Fibroblast of lung (primary cell): ENCODE measurements at regions not wholly inside any gene's neighbourhood (a gene's known extent, or its start where the extent isn't known, plus 50 kb on each side); places are given as distances from the start of the nearest gene placed in this dataset.

ENCODE experiments used
- DNase-seq, 2 donors: peaks; one replicate each; pipeline versions ENCODE4 v3.0.0 to v3.0.0-alpha.2; 2010; ENCODE audit warnings: low read depth in 2 of 2
- H2AFZ ChIP-seq: 2 replicates; pipeline ENCODE4 v1.5.1; 2012; ENCODE audit warnings: low read length, control low read depth, inconsistent platforms
- H3K27ac ChIP-seq: 2 replicates; pipeline ENCODE4 v1.5.1; 2011; ENCODE audit warnings: low read length, control low read depth; ENCODE audit not compliant: insufficient read depth
- H3K27me3 ChIP-seq: 2 replicates; pipeline ENCODE4 v1.5.1; 2011; ENCODE audit warnings: mild to moderate bottlenecking, low read length; ENCODE audit not compliant: control insufficient read depth, insufficient read depth
- H3K36me3 ChIP-seq: 2 replicates; pipeline ENCODE4 v1.5.1; 2011; ENCODE audit warnings: low read length; ENCODE audit not compliant: control insufficient read depth, insufficient read depth
- H3K4me1 ChIP-seq: 2 replicates; pipeline ENCODE4 v1.5.1; 2011; ENCODE audit warnings: low read length; ENCODE audit not compliant: control insufficient read depth, insufficient read depth; ENCODE audit errors: extremely low read depth
- H3K4me2 ChIP-seq: 2 replicates; pipeline ENCODE4 v1.5.1; 2011; ENCODE audit warnings: low read length, control low read depth; ENCODE audit not compliant: insufficient read depth; ENCODE audit errors: extremely low read depth
- H3K4me3 ChIP-seq, 4 experiments: fragments of 200-600 bp in 1 of 4; sonication (generic) in 1 of 4; replicated peaks in 1 of 4; 2 replicates each; pipeline ENCODE4 v1.5.1; 2011 to 2016; ENCODE audit warnings: low read length in 4 of 4, low read depth in 3 of 4, mild to moderate bottlenecking in 3 of 4, control low read depth in 2 of 4, inconsistent platforms in 1 of 4, mixed read lengths in 1 of 4; ENCODE audit not compliant: insufficient read depth in 1 of 4; ENCODE audit errors: control extremely low read depth in 1 of 4
- H3K79me2 ChIP-seq: 2 replicates; pipeline ENCODE4 v1.5.1; 2012; ENCODE audit warnings: mild to moderate bottlenecking, low read length, inconsistent platforms; ENCODE audit not compliant: control insufficient read depth, insufficient read depth
- H3K9ac ChIP-seq: 2 replicates; pipeline ENCODE4 v1.5.1; 2011; ENCODE audit warnings: mild to moderate bottlenecking, low read length, control low read depth; ENCODE audit not compliant: insufficient read depth
- H3K9me3 ChIP-seq: 2 replicates; pipeline ENCODE4 v1.5.1; 2012; ENCODE audit warnings: low read depth, low read length; ENCODE audit not compliant: control insufficient read depth, insufficient read depth
- H4K20me1 ChIP-seq: 2 replicates; pipeline ENCODE4 v1.5.1; 2011; ENCODE audit warnings: low read length; ENCODE audit not compliant: control insufficient read depth, insufficient read depth; ENCODE audit errors: extremely low read depth
- EZH2 ChIP-seq: IDR thresholded peaks from 2 replicates; pipeline ENCODE4 v1.5.1; 2012; ENCODE audit warnings: low read length, control low read depth, mild to moderate bottlenecking; ENCODE audit errors: missing control alignments
- TF ChIP-seq, protein P1 (sequence below), 2 donors: IDR thresholded peaks in 1 of 2; conservative IDR thresholded peaks in 1 of 2; 1 replicate in 1 of 2; 2 replicates in 1 of 2; pipeline ENCODE4 v1.5.1; 2011 to 2012; ENCODE audit warnings: low read length in 2 of 2, control low read depth in 1 of 2, inconsistent platforms in 1 of 2, low read depth in 1 of 2, mild to moderate bottlenecking in 1 of 2

- no peaks in the 10 kb centered on the region for H3K27me3 ChIP-seq
- H2AFZ ChIP-seq, result no peak overlapping the region
- H3K4me2 ChIP-seq, result no peak overlapping the region
- no peaks in the 10 kb centered on the region for H3K9me3 ChIP-seq
- TF ChIP-seq EZH2, result no peak
- TF ChIP-seq, protein P1, sequence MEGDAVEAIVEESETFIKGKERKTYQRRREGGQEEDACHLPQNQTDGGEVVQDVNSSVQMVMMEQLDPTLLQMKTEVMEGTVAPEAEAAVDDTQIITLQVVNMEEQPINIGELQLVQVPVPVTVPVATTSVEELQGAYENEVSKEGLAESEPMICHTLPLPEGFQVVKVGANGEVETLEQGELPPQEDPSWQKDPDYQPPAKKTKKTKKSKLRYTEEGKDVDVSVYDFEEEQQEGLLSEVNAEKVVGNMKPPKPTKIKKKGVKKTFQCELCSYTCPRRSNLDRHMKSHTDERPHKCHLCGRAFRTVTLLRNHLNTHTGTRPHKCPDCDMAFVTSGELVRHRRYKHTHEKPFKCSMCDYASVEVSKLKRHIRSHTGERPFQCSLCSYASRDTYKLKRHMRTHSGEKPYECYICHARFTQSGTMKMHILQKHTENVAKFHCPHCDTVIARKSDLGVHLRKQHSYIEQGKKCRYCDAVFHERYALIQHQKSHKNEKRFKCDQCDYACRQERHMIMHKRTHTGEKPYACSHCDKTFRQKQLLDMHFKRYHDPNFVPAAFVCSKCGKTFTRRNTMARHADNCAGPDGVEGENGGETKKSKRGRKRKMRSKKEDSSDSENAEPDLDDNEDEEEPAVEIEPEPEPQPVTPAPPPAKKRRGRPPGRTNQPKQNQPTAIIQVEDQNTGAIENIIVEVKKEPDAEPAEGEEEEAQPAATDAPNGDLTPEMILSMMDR (conservative IDR thresholded peaks at IDR 0.05 in 1 of 2, IDR thresholded peaks at IDR 0.05 in 1 of 2; ENCODE audit: low read depth in 1 of 2, low read length in 2 of 2), result no peak
- H3K9ac ChIP-seq, result no peak overlapping the region
- H3K4me1 ChIP-seq, result no peaks in the 10 kb centered on the region
- DNase-seq, result no peak
- no peaks in the 10 kb centered on the region for H3K79me2 ChIP-seq
- no peak overlapping the region for H3K27ac ChIP-seq
- no peaks in the 10 kb centered on the region for H4K20me1 ChIP-seq
- no peaks in the 10 kb centered on the region for H3K36me3 ChIP-seq
- H3K4me3 ChIP-seq, result no peak overlapping the region
Measured at GRCh38 chr17:5815396-5815795, 231.1 kb upstream of the NLRP1 start.

DNA sequence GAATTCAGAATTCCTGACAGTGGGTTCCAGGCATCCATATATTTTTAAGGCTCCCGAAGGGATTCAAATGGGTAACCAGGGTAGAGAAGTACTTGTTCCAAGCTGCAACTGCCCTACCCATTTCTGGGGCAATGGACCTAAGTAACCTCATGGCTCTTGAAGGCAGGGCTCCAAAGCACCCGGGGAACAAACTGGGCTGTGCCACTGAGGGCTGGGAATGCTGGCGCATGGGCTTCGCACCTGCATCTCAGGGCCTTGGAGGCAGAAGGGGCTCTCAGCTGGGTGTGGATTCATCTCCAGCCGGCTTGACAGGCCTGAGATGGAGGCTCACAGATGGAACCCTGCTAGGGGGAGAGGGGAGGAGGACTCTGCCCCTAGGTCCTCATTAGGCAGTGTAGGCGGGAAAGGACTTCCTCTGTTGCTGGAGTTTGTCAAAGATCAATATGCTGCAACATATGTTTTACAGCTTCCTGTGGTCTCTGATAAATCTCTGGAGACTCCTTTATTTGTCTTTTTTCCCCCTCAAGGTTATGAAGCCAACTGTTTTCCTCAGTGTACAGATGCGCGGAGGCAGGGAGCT is 232.3 kb upstream of the NLRP1 start:
- H3K9ac ChIP-seq, result no peak overlapping the region
- H3K9me3 ChIP-seq, result no peaks in the 10 kb centered on the region
- no peak for TF ChIP-seq EZH2
- TF ChIP-seq, protein P1 (conservative IDR thresholded peaks at IDR 0.05 in 1 of 2, IDR thresholded peaks at IDR 0.05 in 1 of 2; ENCODE audit: low read depth in 1 of 2, low read length in 2 of 2), result no peak
- H3K36me3 ChIP-seq, result no peaks in the 10 kb centered on the region
- H3K79me2 ChIP-seq, result no peaks in the 10 kb centered on the region
- H2AFZ ChIP-seq, result no peak overlapping the region
- no peak overlapping the region for H3K4me3 ChIP-seq
- no peaks in the 10 kb centered on the region for H4K20me1 ChIP-seq
- H3K4me2 ChIP-seq, result no peak overlapping the region
- no peaks in the 10 kb centered on the region for H3K27me3 ChIP-seq
- no peak overlapping the region for H3K27ac ChIP-seq
- H3K4me1 ChIP-seq, result peaks cover 2% of the 10 kb centered on the region
- DNase-seq, result no peak

GRCh38 chr17:5817475-5818395 is 233.4 kb upstream of the NLRP1 start:
- Histone ChIP-seq H2AFZ (no peak overlapping the region), H4K20me1 (no peaks in the 10 kb centered on the region), H3K4me1 (peaks cover 2% of the 10 kb centered on the region), H3K27me3 (no peaks in the 10 kb centered on the region), H3K36me3 (no peaks in the 10 kb centered on the region), H3K79me2 (no peaks in the 10 kb centered on the region), H3K4me2 (no peak overlapping the region), H3K4me3 (no peak overlapping the region), H3K9me3 (no peaks in the 10 kb centered on the region), H3K27ac (no peak overlapping the region), H3K9ac (no peak overlapping the region)
- no peak for TF ChIP-seq EZH2
- TF ChIP-seq, protein P1 (conservative IDR thresholded peaks at IDR 0.05 in 1 of 2, IDR thresholded peaks at IDR 0.05 in 1 of 2; ENCODE audit: low read depth in 1 of 2, low read length in 2 of 2), result no peak
- no peak for DNase-seq
